ENCODE measurements at regions not wholly inside any gene's neighbourhood (a gene's known extent, or its start where the extent isn't known, plus 50 kb on each side); places are given as distances from the start of the nearest gene placed in this dataset.
"Not testable (repeated sequence)": the region's sequence is repeated elsewhere in the genome, so short reads cannot be mapped to it uniquely, and the experiment has no call there.

DNA sequence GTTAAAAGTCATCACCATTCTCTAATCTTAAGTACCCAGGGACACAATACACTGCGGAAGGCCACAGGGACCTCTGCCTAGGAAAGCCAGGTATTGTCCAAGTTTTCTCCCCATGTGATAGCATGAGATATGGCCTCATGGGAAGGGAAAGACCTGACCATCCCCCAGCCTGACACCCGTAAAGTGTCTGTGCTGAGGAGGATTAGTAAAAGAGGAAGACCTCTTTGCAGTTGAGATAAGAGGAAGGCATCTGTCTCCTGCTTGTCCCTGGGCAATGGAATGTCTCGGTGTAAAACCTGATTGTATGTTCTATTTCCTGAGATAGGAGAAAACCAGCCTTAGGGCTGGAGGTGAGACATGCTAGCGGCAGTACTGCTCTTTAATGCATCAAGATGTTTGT is 1398.1 kb downstream of the UQCRFS1 start:
- TF ChIP-seq ZNF423 (CRISPR knock-in tag; IDR thresholded peaks at IDR 0.05); NFYB (CRISPR knock-in tag; conservative IDR thresholded peaks at IDR 0.05; ENCODE audit: low read depth); CBFB (CRISPR knock-in tag; IDR thresholded peaks at IDR 0.05; ENCODE audit: low read depth); FOXP1 (CRISPR knock-in tag; IDR thresholded peaks at IDR 0.05; ENCODE audit: borderline replicate concordance): not testable (repeated sequence)
- TF ChIP-seq, protein P1, sequence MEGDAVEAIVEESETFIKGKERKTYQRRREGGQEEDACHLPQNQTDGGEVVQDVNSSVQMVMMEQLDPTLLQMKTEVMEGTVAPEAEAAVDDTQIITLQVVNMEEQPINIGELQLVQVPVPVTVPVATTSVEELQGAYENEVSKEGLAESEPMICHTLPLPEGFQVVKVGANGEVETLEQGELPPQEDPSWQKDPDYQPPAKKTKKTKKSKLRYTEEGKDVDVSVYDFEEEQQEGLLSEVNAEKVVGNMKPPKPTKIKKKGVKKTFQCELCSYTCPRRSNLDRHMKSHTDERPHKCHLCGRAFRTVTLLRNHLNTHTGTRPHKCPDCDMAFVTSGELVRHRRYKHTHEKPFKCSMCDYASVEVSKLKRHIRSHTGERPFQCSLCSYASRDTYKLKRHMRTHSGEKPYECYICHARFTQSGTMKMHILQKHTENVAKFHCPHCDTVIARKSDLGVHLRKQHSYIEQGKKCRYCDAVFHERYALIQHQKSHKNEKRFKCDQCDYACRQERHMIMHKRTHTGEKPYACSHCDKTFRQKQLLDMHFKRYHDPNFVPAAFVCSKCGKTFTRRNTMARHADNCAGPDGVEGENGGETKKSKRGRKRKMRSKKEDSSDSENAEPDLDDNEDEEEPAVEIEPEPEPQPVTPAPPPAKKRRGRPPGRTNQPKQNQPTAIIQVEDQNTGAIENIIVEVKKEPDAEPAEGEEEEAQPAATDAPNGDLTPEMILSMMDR (IDR thresholded peaks at IDR 0.05) = not testable (repeated sequence)

Data from WTC11 (cell line).